HuH-7 (cell line): ENCODE measurements at regions not wholly inside any gene's neighbourhood (a gene's known extent, or its start where the extent isn't known, plus 50 kb on each side); places are given as distances from the start of the nearest gene placed in this dataset.

Experiments used
- DNase-seq: peaks from one replicate; pipeline ENCODE4 v3.0.0; 2011; ENCODE audit warnings: low spot score

DNA sequence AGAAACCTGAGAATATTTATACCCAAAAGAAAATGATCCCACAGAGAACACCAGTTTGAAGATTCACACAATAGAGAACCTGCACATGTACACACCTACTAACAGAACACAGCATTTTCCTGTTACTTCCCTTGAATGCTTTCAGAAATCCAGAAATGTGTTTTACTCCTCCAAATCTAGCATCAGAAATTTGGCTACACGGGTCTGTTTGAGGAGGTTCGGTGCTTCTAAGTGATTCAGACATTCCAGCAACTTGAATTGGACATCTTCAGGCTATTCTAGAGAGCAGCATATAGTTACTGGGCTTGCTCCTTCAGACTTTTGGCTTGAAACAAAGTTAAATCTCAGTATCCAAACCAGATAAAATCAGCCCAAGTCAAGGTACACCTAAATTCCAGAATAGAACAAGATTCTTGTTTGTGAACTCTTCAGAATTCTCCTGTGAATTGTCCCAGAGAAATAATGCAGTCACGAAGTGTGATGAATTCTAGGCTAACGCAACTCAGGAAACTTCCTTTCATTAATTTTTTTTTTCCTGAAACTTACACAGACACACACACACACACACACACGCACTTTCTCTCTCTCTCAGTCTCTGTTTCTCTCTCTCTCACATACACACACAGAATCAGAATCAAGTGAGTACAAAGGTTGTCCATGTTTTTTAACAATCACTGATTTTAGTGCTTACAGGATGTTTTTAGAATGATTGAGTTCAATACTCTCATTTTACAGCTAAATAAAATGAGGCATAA lies 278.4 kb upstream of the SNX7 start:
- no peak for DNase-seq

DNA sequence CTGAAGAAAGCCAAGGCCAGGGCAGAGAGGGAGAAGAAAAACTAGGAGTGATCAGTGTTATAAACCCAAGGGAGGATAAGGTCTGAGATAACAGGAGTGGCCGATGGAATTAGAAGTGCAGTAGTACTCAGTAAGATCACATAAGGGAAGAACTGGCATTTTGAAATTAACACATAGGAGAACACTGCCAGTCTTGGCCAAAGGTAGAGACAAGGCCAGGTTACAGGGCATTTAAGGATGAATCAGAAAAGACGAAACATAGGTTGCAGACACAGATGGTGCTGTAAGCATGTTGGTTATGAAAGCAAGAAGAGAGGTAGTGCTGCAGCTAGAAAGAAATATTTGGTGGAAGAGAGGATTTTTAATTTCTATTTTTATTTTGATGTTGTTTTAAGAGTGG lies 278.9 kb upstream of the SNX7 start:
- DNase-seq = no peak

DNA sequence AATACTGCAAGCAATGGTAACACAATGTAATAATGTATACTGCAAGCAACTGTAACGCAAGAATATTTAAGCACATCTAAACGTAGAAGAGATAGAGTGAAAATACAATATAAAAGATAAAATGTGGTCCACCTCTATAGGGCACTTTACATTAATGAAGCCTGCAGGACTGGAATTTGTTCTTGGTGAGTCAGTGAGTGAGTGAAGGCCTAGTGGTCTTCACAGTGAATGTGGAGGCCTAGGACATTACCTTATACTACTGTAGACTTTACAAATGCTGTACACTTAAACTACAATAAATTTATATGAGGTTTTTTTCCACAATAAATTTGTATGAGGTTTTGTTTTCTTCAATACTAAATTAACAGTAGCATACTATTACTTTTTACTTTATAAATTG lies 287.4 kb upstream of the SNX7 start:
- no peak for DNase-seq

DNA sequence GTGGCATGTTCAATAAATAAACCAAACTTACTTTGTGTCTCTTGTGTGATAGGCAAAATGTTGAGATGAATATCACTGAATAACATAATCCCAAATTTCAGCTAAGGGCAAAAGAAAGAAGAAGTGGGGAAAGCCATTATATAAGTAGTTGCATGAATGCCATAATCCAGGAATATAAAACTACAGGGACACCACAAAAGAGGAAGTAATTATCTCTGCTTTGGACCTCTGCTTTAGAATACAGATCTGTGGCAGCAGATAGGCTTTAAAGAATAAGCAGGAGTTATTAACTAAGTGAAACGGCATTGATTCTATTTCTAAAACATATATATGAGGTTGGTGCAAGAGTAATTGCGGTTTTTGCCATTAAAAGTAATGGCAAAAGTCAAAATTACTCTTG lies 288.5 kb upstream of the SNX7 start:
- DNase-seq = no peak

DNA sequence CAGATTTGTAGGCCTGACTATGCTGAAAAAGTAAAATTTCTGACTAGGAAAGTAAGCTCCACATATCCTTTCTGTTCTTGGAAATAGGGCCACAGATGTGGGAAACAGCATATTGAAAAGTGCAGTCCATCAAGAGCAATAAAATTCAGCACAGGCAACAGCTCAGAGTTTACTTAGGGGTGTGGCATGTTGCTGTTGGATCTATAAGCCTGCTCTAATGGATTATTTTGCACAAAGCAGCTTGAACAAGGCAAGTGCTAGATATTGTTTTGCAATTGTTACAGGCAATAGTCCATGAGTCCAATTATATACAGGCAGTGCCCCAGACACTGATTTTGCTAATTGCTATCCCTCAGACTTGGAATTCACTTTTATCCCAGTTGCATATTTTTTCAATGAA lies 289.8 kb upstream of the SNX7 start:
- DNase-seq = peak; percentile 14

DNA sequence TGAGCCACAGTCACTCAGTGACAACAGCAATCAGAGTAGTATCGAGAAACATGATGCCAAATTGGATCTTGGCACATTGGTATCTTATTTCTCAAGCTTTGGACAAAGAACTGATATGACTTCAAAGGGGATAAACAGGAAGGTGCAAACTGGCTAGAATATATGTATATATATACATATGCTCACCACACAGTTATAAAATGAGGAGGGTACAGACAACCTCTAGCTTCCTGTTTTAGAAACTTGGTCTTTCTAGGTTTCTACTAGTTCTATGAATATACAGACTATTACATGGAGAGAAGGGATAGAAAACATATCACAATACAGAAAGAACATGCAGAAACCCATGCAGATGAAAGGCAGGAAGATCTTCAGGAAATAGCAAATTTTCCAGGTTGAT lies 292.1 kb upstream of the SNX7 start:
- no peak for DNase-seq

DNA sequence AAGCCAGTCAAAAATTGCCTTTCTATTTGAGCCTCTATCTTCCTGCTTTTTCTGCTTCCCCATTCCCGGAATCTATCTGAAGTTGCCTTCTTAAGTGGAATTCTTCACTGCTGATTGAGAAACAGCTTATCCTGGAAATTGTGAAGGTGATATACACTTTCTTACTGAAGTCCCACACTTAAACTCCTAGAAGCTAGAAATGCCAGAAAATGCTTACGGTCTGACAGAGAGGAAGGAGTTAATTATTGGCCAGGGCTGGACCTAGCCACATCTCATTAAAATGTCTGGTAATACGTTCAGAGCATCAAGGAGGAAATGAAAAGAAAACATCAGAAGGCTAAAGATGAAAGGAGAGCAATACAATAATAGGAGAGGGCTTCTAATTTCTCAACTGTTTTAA lies 292.5 kb upstream of the SNX7 start:
- no peak for DNase-seq

DNA sequence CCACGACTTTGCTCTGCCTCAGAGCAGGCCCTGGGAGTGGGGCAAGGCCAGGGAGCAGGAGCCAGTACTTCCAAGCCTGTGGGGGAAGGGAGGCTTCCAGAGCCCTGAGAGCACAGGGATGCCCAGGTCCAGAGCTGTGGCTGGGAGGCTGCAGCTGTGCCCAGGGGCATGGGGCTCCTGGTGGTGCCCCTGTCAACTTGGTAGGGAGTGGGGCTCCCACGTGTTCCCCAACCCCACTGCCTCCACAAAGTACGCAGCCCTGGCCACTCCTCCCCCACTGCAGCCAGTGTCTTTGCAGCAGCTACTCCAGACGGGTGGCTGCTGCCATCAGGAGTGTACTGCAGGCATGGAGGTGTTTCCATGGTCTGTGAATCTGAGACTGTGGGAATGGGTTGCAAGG lies 294.1 kb upstream of the SNX7 start:
- DNase-seq = no peak

DNA sequence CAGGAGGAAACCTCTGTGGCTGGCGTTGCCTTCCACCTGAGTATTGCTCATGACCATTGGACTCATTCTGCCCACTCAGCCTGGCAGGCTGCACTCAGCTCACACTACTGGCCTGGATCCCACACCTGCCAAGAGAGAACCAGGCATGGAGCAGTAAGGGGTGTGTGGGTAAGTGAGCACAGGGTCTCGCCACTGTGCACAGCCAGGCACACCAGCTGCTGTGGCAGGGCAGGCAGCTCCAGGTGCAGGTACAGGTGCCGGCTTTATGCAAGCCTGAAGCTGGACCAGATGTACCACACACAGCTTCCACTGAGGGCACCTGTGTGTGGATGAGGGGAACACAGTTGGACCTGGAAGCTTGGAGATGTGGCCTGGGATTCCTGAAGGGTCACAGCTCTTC lies 295.2 kb upstream of the SNX7 start:
- DNase-seq = no peak

DNA sequence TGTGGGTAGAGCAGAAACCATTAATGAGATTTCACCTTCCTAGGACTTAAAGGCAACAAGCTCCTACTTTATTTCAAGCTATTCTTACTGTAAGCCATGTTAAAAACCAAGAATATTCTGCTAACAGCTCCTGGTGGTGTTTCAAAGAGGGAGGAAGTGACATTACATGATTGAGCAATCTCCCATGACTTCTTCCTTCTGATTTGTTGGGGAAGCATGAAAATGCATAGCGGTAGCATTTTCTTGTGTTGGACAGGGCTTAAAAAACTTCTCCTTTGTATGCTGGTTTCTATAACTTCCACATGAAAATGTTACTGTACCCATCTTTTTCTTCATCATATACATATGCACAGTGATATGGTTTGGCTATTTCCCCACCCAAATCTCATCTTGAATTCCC lies 297.0 kb upstream of the SNX7 start:
- DNase-seq = no peak

DNA sequence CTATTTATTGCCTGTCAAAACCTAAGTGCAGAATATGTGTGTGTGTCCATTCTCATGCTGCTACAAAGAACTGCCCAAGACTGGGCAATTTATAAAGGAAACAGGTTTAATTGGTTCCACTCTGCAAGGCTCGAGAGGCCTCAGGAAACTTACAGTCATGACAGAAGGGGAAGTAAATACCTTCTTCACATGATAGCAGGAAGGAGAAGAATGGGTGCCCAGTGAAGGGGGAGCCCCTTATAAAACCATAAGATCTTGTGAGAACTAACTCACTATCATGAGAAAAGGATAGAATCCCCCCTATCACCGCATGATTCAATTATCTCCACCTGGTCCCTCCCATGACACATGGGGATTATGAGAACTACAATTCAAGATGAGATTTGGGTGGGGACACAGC lies 300.7 kb upstream of the SNX7 start:
- no peak for DNase-seq

DNA sequence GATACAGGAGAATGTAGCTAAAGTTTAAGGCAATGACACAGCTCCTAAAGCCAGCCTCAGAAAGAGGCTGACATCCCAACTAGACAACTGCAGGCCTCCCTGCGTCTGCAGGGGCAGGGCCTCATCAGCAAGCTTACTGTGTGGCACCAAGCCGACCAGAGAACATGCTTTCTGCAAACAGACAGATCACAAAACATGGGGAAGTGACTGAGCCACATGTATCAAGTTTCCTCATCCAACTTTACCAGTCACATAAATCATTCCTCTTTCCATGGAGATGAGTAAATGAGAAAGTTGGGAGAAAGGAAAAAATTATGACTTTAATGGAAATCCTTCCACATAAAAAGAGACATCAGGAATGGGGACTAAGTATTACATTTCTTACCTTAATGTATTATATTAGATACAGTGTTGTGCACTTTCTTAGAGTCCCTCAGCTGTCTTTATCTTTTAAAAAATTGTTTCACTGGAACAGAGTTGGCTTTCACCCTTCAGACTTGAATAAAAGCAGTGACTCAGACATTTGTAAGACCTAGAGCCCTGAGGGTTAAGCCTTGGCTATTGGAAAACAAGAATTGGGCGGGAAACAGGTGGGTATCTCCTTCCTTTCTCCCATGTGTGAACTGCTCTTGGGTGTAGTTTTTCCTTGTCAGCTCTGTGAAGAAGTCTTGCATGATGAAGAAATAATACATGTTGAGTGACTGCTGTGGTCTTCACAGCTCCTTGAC lies 305.7 kb upstream of the SNX7 start:
- peak; percentile 7 for DNase-seq

DNA sequence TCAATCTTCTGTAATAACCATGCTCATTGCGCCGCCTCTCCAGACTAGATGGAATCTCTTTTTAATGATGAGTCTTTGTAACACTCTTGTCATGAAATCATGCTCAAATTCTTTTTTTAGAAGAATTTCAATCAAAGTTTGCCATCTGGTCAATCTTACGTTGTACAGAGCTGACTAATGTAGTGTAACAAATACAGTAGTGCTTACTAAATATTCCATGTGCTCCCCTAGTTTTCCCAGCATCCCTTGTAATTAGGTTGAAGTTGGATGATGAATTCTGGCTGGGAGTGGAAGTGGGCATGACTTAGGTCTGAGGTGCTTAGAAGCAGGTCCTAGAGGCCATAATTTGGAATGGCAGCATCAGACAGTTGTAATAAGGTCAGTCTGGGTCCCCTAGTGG lies 309.1 kb upstream of the SNX7 start:
- no peak for DNase-seq

DNA sequence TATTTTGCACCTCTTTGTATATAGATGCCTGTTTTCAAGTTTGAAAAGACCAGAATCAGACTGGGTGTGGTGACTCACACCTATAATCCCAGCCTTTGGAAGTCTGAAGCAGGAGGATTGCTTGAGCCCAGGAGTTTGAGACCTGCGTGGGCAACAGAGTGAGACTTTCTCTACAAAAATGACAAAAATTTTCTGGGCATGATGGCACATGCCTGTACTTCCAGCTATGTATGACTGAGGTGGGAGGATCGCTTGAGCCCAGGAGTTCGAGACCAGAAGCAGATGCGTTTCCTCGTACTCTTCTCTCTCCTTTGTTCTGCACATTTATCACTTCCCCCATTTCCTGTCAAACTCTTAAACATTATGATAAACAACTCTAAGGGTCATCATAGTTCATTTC lies 310.0 kb upstream of the SNX7 start:
- DNase-seq = no peak

DNA sequence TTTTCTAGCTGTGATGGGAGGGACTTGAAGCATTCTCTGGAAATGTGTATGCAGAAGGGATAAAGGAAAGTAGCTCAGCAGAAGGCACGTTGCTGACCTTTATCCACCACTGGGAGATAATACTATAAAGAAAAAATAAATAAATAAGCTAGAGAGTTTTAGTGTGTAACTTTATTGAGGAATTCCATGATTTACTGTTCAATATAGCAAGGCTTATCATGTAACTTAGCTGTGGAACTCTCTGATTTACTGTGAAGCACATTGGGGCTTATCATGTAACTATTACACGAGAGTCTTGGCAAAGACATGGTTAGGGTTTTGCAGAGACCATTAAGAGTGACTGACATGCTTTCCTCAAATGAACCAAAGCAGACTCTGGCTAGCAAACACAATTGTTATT lies 316.1 kb upstream of the SNX7 start:
- DNase-seq = no peak

DNA sequence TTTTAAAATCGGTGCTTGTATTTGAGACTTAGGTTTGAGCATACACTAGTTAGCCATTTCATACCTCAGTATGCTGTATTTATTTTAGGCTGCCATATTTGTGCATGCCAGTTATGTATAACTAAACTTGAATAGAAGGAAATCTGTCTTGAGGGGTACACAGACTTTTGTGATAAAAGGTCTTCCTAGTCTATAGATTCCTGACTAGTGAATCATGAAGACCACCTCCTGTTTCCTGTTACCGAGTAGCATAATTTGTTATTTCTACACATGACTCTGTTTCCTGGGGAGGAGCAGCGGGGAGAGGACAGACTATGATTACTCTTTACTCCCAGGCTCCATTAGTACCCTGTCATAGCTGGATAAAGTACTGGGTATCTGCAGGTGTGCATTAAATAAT lies 316.8 kb upstream of the SNX7 start:
- DNase-seq = no peak

DNA sequence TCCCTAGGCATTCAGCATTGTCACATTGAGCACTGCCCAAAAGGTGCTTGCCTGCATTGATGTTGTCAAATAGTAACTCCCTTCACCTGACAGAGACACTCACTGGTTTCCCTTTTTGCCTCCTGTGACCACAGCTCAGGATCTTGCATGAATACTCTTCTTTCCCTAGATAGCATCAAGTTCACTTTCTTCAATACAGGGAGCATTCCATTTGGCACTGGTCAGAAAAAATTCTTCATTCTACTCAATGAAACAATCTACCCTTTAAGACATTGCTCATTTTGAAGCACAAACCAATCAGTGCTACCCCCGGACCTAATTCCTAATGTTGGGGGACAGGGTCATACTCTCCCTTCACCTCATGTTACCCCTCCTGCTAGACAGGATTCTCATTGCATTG lies 319.0 kb upstream of the SNX7 start:
- no peak for DNase-seq

DNA sequence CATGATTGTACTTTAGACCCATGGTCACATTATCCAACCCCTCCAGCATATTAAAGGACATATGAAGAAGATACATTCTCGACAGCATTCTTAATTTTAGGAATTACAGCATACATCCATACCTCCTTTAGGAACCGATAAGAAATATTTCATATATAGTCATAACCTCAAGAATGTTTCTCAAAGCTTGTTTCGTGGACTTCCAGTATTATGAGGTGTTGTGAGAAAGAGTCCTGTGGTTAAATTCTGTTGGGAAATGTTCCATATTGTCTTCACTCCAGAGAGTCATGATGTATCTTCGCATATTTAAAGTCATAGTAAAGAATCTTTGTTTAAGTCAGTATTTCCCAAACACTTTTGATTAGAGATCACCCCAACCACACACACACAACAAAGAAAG lies 321.0 kb upstream of the SNX7 start:
- no peak for DNase-seq

DNA sequence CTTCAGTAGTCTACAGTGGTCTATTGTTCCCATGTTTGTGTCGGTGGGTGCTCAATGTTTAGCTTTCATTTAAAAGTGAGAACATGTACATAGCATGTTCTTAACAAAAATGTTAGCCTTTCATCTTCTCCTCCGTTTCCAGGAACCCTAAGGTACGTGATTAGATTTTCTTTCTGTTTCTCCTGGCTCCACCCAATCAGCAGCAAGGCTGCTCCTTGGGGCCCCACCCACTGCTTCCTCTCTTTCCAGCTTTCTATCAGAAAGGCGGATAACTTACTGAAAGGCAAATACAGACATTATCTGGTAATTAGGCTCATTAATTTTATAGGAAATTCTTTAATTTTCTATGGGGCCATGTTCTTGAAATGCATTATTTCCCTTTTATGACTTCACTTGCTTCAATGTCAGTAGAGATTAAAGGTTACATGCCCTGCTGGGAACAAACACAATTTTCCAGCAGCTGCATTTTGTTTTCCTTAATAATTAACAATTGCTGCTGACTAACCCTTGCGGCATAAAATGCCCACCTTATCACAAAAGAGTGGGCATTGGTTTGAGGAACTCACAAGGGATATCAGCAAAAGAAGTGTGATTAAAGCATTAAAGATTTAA lies 324.9 kb upstream of the SNX7 start:
- peak; percentile 10 for DNase-seq

DNA sequence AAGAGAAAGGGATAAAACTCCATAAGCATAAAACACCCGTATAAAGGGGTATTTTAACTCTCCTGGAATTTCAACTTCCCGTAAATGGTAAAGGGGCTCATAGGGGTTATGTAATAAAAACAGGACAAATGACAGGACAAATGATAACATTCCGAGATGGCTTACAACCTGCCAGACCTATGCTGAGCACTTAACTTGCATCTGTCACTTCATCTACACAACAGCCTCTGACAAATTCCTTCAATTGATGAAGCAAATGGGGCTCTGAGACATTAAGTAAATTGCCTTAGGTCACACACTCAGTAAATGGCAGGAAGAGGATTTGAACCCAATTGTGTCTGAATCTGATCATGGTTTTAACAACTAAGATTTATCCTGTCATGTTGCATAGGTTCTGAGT lies 327.6 kb upstream of the SNX7 start:
- no peak for DNase-seq

DNA sequence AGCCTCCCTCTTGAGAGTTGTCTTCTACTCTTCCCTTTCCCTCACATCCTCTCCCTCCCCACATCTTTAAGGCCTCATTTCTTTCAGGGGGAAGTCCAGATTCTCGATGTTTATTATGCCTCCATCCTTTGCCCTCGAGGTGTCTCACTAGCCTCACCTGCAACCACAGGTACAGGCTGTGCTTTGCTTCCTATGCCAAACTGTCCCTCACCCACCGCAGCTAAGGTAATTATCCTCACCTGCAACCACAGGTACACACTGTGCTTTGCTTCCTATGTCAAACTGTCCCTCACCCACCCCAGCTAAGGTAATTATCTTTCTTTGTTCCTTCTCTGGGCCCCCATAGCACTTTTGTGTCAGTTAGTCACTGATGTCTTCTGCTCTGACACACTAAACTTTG lies 328.1 kb upstream of the SNX7 start:
- no peak for DNase-seq

DNA sequence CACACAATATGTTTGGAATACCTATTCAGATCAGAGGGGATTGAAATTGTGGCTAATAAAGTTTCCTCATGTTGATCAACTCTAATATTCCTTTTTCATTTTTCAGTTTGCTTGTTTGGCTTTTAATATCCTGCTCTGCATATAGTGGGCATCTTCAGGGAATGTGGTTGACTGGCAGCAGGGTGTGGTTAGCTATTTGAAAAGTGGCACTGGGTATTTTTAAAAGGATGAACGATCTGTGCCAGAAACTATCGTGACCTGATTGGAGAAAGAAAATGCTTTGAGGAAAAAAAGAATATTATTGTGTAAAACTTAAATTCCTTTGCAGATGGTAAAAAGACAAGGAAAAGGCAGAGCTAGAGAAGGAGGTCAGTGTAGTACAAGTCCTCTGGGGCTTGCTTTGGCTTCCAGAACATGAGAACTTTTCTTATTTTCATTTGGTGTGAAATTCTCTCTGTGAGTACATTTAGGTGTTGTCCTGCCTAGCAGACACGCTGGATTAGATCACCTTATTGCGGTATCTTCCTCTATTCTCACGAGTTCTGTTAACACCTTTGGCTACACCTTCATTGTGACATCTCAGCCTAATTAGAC lies 329.7 kb upstream of the SNX7 start:
- DNase-seq = no peak

DNA sequence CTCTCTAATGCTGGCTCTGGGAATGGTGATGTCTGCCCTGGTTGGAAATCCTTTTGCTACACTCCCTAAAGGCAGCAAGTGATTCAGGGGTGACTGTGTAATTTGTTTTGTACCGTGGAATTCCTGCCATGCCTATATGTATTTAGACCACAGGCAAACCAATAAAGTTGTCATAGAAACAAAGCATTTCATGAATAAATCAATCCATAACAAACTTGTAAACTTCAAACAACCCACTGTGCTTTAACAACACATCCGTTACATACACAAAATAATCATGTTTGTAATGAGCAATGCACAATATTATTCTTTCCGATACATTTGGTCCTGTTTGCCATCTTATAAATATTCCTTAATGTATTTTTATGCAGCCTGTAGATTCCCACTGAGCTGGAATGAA lies 330.3 kb upstream of the SNX7 start:
- DNase-seq = no peak
